ENCODE measurements at regions not wholly inside any gene's neighbourhood (a gene's known extent, or its start where the extent isn't known, plus 50 kb on each side); places are given as distances from the start of the nearest gene placed in this dataset.

DNA sequence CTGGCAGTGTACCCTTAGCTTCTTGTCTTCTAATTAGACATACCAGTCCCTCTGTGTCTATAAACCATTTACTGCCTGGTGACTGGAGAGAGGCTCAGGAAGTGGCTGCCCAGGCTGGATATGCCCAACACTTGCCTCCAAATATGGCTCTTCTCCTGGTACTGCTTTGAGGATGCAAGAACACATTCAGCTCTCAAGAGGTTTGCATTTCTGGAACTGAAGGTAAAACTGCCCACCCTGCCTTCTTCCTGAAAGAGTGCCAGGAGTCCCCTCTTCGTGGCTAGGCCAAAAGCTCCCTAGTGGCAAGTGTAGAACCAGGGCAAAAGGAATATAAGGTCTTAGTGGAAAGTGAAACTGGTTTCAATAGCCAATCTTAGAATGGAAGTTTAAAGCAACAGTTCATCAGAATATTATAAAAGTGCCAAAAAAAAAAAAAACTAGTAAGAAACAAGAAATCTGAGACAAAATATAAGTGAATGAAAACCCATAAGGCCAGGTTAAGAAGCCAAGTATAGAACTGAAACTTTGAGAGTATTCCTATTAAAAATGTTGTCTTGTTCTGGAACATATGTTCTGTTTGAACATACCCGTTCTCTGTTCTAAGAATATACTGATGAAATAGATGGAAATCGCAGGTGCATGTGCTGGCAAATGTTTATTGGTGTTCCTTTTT lies 77.2 kb upstream of the CTTNBP2NL start:
- TF ChIP-seq, protein P1, sequence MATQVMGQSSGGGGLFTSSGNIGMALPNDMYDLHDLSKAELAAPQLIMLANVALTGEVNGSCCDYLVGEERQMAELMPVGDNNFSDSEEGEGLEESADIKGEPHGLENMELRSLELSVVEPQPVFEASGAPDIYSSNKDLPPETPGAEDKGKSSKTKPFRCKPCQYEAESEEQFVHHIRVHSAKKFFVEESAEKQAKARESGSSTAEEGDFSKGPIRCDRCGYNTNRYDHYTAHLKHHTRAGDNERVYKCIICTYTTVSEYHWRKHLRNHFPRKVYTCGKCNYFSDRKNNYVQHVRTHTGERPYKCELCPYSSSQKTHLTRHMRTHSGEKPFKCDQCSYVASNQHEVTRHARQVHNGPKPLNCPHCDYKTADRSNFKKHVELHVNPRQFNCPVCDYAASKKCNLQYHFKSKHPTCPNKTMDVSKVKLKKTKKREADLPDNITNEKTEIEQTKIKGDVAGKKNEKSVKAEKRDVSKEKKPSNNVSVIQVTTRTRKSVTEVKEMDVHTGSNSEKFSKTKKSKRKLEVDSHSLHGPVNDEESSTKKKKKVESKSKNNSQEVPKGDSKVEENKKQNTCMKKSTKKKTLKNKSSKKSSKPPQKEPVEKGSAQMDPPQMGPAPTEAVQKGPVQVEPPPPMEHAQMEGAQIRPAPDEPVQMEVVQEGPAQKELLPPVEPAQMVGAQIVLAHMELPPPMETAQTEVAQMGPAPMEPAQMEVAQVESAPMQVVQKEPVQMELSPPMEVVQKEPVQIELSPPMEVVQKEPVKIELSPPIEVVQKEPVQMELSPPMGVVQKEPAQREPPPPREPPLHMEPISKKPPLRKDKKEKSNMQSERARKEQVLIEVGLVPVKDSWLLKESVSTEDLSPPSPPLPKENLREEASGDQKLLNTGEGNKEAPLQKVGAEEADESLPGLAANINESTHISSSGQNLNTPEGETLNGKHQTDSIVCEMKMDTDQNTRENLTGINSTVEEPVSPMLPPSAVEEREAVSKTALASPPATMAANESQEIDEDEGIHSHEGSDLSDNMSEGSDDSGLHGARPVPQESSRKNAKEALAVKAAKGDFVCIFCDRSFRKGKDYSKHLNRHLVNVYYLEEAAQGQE (IDR thresholded peaks at IDR 0.05; ENCODE audit: low read depth), result no peak

DNA sequence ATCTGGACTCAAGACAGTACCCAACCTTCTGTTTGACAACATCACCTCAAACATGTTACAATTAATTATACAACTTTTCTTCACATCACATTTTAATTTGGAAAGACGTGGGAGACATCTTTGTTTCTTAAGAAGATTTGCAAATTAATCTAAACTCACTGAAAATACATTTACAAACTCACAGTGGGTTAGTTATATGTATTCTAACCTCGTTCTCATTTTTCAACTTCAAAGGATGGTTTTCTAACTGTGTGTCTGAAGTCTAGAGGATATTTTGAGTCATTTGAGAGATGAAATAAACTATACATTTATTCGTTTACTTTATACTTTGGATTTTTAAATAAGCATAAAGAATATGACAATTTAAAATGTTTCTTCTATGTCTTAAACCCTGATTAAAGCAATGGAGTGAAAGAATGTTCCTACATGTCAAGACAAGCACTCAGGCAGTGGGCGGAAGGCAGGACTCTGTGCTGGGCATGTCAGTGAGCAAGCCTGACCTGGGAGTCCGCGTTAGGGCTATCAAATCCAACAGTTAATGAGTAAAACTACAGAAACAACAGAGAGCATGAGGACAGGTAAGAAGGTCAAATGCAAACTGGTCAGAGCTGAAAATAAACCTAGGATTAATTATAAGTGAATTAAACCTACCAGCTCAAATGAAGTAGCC lies 76.5 kb upstream of the CTTNBP2NL start:
- TF ChIP-seq NFIC (IDR thresholded peaks at IDR 0.05) (no peak), CEBPB (IDR thresholded peaks at IDR 0.05) (no peak), CREB1 (IDR thresholded peaks at IDR 0.05; ENCODE audit: low read depth) (no peak), YY1 (IDR thresholded peaks at IDR 0.05; ENCODE audit: low read depth) (no peak), RAD21 (IDR thresholded peaks at IDR 0.05; ENCODE audit: low read depth) (no peak), TEAD4 (IDR thresholded peaks at IDR 0.05) (no peak), MAX (IDR thresholded peaks at IDR 0.05) (no peak), TAF1 (IDR thresholded peaks at IDR 0.05; ENCODE audit: low read depth) (no peak), ZBTB7A (IDR thresholded peaks at IDR 0.05; ENCODE audit: low read depth) (no peak), FOXM1 (IDR thresholded peaks at IDR 0.05; ENCODE audit: borderline replicate concordance, low read depth) (no peak), EP300 (IDR thresholded peaks at IDR 0.05; ENCODE audit: borderline replicate concordance) (no peak), EGR1 (IDR thresholded peaks at IDR 0.05) (no peak), TCF12 (IDR thresholded peaks at IDR 0.05; ENCODE audit: low read depth) (no peak)
- TF ChIP-seq, protein P2, sequence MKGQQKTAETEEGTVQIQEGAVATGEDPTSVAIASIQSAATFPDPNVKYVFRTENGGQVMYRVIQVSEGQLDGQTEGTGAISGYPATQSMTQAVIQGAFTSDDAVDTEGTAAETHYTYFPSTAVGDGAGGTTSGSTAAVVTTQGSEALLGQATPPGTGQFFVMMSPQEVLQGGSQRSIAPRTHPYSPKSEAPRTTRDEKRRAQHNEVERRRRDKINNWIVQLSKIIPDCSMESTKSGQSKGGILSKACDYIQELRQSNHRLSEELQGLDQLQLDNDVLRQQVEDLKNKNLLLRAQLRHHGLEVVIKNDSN (IDR thresholded peaks at IDR 0.05), result no peak
- TF ChIP-seq, protein P1 (IDR thresholded peaks at IDR 0.05; ENCODE audit: low read depth), result no peak

- no peak for TF ChIP-seq CREB1 (IDR thresholded peaks at IDR 0.05; ENCODE audit: low read depth)
These were observed 76.0 kb upstream of the CTTNBP2NL start for GRCh38 chr1:112320058-112320457.

DNA sequence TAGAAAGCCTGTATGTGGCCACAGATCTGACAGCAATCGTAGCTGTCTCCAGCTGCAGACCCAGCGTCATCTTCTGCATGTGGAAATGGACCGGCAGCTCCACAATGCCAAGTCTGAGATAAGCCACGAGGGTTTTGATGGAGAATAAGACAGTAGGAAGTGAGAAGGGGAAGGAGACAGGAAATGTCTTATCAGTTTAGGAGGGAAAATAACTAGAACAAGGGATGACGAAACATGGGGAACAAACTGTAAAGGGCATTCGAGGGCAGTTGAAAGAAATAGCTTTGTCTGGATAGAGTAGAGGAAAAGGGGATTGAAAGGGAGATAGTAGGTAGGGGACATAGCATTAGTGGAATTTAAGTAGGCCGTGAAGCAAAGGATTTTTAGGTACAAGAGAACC lies 74.0 kb upstream of the CTTNBP2NL start:
- no peak for TF ChIP-seq NFIC (IDR thresholded peaks at IDR 0.05)
- TF ChIP-seq TAF1 (IDR thresholded peaks at IDR 0.05; ENCODE audit: low read depth), result no peak
- TF ChIP-seq, protein P1 (IDR thresholded peaks at IDR 0.05; ENCODE audit: low read depth), result no peak
- TF ChIP-seq ZBTB7A (IDR thresholded peaks at IDR 0.05; ENCODE audit: low read depth), result no peak
- TF ChIP-seq FOXM1 (IDR thresholded peaks at IDR 0.05; ENCODE audit: borderline replicate concordance, low read depth), result no peak
- TF ChIP-seq MAX (IDR thresholded peaks at IDR 0.05), result no peak
- TF ChIP-seq YY1 (IDR thresholded peaks at IDR 0.05; ENCODE audit: low read depth), result no peak
- TF ChIP-seq TEAD4 (IDR thresholded peaks at IDR 0.05), result no peak
- TF ChIP-seq EP300 (IDR thresholded peaks at IDR 0.05; ENCODE audit: borderline replicate concordance), result no peak
- TF ChIP-seq EGR1 (IDR thresholded peaks at IDR 0.05), result no peak
- no peak for TF ChIP-seq CREB1 (IDR thresholded peaks at IDR 0.05; ENCODE audit: low read depth)
- no peak for TF ChIP-seq RAD21 (IDR thresholded peaks at IDR 0.05; ENCODE audit: low read depth)
- TF ChIP-seq, protein P2 (IDR thresholded peaks at IDR 0.05), result no peak
- no peak for TF ChIP-seq TCF12 (IDR thresholded peaks at IDR 0.05; ENCODE audit: low read depth)
- TF ChIP-seq CEBPB (IDR thresholded peaks at IDR 0.05), result no peak

Data from Ishikawa (cell line).